H1 (cell line): ENCODE measurements at regions not wholly inside any gene's neighbourhood (a gene's known extent, or its start where the extent isn't known, plus 50 kb on each side); places are given as distances from the start of the nearest gene placed in this dataset.
"Not testable (repeated sequence)": the region's sequence is repeated elsewhere in the genome, so short reads cannot be mapped to it uniquely, and the experiment has no call there.

ENCODE experiments used
- BCL11A ChIP-seq, 2 experiments: IDR thresholded peaks; one replicate each; pipeline ENCODE4 v1.6.1; 2011; ENCODE audit warnings: low read depth in 2 of 2, low read length in 2 of 2, mild to moderate bottlenecking in 2 of 2
- KDM1A ChIP-seq: fragments of 200-600, 300-600 bp; sonication (generic); IDR thresholded peaks from 2 replicates; pipeline ENCODE4 v1.7.1; 2016; ENCODE audit warnings: mild to moderate bottlenecking, low read length, borderline replicate concordance
- TAF7 ChIP-seq: optimal IDR thresholded peaks from 2 replicates; pipeline ENCODE3; 2011; ENCODE audit warnings: low read depth, mild to moderate bottlenecking, inconsistent platforms, low read length, moderate library complexity, borderline replicate concordance
- TF ChIP-seq, protein P1 (sequence below), 3 experiments: IDR thresholded peaks; 1 replicate in 2 of 3; 2 replicates in 1 of 3; pipeline versions ENCODE4 v1.5.1 to v1.6.1; 2011; ENCODE audit warnings: low read length in 3 of 3, mild to moderate bottlenecking in 3 of 3, inconsistent platforms in 2 of 3, low read depth in 1 of 3, moderate library complexity in 1 of 3; ENCODE audit not compliant: insufficient read depth in 1 of 3; ENCODE audit errors: control extremely low read depth in 1 of 3

DNA sequence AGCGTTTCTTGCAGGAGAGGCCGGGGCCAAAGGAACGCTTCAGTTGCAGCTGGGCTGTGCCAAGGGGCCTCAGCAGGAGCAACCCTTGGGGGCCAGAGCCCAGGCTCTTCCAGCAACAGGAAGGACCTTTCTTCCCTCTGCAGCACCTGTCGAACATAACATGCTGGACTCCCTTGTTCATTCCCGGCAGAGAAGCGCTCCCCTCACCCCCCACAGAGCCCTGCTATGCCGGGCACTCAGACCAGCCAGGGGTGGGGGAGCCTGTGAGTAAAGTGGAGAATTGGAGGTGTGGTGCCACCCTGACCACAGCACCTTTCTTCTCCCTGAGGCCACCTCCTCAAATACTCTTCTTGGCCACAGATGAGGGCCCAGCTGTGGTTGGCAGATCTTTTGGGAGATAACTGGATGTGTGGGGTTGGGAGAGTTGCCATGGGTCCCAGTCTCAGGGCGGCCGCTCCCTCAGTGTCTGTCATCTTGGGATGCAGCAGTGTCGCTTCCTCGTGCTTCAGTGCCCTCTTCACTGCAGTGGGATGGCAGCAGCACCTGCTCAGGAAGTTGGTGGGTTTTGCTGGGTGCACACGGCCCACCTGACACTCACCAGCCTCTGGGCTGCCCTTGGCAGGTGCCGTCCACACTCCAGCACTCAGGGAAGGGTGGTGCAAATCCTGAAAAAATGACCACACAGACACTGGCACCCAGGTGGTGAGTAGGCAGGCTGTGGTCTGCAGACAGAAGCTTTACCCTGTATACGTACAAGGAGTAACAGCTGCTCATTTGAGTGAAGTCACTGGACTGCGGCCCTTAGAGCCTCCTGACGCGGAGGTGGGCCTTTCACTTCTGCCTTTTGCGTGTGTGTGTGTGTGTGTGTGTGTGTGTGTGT is 67.5 kb downstream of the NPIPB11 start:
- not testable (repeated sequence) for TF ChIP-seq BCL11A (IDR thresholded peaks at IDR 0.05; ENCODE audit: low read depth in 2 of 2, low read length in 2 of 2); KDM1A; TAF7
- TF ChIP-seq, protein P1, sequence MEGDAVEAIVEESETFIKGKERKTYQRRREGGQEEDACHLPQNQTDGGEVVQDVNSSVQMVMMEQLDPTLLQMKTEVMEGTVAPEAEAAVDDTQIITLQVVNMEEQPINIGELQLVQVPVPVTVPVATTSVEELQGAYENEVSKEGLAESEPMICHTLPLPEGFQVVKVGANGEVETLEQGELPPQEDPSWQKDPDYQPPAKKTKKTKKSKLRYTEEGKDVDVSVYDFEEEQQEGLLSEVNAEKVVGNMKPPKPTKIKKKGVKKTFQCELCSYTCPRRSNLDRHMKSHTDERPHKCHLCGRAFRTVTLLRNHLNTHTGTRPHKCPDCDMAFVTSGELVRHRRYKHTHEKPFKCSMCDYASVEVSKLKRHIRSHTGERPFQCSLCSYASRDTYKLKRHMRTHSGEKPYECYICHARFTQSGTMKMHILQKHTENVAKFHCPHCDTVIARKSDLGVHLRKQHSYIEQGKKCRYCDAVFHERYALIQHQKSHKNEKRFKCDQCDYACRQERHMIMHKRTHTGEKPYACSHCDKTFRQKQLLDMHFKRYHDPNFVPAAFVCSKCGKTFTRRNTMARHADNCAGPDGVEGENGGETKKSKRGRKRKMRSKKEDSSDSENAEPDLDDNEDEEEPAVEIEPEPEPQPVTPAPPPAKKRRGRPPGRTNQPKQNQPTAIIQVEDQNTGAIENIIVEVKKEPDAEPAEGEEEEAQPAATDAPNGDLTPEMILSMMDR (IDR thresholded peaks at IDR 0.05; ENCODE audit: control extremely low read depth in 1 of 3, insufficient read depth in 1 of 3, low read depth in 1 of 3, low read length in 3 of 3): not testable (repeated sequence)
